Muscle of arm (tissue), 1 donor: ENCODE measurements at regions not wholly inside any gene's neighbourhood (a gene's known extent, or its start where the extent isn't known, plus 50 kb on each side); places are given as distances from the start of the nearest gene placed in this dataset.

Experiments
- DNase-seq: peaks from one replicate; pipeline ENCODE4 v3.0.0-alpha.2; 2013

DNA sequence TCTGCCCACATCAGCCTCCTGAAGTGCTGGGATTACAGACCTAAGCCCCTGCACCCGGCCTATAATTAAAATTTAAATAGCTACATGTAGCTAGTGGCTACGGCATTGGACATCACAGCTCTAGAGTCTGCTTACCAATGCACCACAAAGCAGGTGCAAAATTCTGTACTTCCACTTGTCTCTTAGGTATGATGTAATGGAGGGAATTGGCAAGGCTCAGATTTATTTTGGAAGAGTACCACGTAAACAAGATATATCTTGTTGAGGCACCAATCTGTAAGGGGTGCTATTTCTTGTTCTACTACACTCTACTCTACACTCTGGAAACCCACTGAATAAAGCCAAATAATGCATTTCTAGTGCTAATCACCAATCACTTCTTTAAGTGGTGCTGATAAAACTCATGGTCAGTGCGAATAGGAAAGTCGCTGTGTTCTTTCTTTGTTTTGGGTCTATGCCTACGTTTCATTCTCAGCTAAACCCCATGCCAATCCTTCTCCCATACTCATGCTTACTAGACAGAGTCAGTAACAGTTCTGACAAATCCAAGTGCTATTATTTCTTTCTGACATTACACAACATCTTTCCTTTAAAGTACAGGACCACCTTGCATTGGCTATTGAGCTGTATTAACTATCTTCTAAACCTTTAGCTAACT, 92.3 kb downstream of the GC start:
- DNase-seq: no peak

DNA sequence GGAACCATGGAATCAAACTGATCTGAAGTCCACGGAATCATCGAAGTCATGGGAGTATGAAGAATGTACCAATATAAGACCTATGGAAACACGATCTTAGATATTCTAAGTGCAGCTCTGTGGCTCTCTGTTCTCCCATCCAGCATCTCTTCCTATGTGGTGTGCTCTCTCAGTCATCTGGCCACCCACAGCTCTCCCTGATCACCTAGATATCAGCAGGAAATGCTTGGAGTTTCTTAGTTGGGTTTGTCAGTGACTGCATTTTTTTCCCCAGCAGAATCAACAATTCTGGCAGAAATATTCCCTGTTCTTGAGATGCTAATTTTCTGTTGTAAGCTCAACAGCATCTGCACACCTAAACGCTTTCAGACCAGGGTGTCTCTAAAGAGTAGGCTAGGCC, 94.1 kb downstream of the GC start:
- no peak for DNase-seq

DNA sequence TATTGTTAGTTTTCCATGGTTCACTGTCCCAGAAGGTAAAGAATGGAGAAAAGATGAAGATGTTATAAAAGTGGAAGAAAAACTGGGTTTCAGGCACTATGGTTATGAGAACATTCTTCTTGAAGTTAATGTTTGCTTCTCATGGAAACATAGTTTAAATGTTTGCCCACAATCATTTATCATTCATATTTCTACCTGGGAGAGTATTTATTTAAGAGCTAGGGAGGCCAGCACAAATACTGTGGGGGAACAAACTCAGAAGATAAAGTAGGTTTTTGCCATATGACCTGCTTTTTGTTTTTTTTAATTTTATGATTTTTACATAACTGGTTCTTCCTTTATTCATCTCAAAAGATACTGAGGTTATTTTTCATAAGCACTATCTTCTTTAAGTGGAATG, 96.8 kb downstream of the GC start:
- DNase-seq: no peak

- no peak for DNase-seq
These were observed 97.9 kb downstream of the GC start for GRCh38 chr4:71685975-71686374.

DNA sequence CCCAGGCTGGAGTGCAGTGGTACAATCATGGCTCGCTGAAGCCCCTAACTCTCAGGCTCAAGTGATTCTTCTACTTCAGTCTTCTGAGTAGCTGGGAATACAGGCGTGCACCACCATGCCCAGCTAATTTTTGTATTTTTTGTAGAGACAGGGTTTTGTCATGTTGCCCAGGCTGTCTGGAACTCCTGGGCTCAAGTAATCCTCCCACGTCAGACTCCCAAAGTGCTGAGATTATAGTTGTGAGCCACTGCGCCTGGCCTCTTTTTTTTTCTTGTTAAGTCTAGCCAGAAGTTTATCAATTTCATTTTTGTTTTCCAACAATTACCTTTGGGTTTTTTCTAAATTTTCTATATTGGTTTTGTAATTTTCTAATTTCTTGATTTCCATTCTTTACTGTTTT, 100.6 kb downstream of the GC start:
- DNase-seq: no peak

- DNase-seq: peak; percentile 2
These were observed 103.2 kb downstream of the GC start for GRCh38 chr4:71680706-71681105.

DNA sequence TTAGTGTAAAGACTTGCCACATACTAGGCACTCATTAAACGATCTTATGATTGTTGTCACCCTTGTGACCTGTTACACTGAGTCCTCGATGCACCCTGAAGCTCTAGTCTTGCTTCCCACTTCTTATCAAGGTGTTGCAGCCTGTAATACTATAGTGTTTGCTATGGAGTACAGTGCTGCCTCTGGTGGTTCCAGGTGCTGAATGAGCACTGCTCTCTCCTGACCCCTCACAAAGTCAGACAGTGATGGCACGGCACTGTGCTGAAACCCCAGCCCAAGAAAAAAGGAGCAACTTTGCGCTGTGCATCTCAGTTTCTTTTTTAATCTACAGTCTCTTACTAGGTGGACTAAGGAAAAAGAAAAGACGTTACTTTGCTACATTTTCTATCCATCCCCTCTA, 106.3 kb downstream of the GC start:
- DNase-seq: no peak

- no peak for DNase-seq
These were observed 114.6 kb downstream of the GC start for GRCh38 chr4:71669291-71669690.

GRCh38 chr4:71665358-71665757, 118.5 kb downstream of the GC start:
- no peak for DNase-seq

- no peak for DNase-seq
These were observed 119.5 kb downstream of the GC start for GRCh38 chr4:71664366-71664765.

DNA sequence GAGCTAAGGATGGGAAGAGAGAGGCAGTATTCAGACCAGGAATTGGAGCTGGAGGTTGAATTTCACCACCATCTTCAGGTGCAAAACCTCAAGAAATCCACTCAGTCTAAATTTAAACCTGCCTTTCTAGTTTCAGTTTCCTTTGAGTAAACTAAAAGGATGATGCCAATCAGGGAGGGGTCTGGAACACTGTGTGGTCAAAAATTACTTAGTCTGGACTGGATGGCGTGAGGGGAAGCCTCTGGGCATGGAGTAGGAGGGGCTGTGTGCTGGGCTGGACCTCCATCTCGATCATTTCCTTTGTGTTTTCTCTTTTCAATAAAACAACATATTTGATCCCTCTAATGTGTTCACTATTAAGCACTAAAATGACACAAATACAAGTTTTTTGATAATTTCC, 120.1 kb downstream of the GC start:
- no peak for DNase-seq

DNA sequence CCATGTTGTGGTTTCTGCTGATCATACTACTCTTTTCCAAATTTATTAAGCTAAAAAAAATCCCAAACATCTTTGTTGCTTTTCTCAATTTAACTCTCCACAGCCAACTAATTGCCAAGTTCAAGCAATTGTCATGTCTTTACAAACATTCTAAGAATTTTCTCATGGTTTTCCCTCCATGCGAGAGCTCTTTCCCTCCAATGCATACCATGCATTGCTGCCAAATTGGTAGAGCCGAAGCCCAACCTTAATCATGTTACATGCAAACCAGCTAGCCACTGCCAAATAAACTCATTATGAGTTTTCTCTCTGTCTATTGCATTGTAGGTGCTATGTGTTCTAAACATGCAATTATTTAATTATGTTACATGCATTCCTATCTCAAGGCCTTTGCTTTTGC, 123.9 kb downstream of the GC start:
- DNase-seq: no peak

DNA sequence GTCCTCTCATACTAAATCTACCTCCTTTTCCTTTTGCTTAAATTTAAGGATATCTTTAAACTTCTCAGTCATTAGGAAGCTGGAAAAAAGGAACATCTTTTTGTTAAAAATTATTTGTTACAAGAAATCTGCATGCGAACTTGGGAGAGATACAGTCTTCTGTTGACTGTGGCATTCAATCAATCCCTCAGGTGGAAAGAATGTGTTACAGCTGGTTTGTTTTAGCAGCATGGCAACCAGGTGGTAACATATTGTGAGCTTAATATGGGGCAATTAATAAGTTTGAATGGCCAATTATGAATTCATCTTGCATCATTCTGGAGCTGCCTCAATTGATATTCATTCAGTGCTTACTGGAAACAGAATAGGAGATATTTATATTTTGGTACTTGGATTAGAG, 135.0 kb downstream of the GC start:
- DNase-seq: no peak

- DNase-seq: no peak
These were observed 135.4 kb downstream of the GC start for GRCh38 chr4:71648448-71648847.

DNA sequence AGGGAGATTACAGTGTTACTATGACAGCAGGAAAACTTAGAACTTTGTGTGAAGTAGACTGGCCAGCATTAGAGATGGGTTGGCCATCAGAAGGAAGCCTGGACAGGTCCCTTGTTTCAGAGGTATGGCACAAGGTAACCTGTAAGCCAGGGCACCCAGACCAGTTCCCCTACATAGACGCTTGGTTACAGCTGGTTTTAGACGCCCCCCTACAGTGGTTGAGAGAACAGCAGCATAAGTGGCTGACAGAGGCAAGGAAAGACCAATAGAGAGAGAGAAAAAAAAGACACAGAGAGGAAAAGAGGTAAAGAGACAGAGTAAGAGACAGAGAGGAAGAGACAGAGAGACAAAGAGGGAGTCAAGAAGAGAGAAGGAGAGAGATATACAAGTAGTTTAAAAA, 144.5 kb downstream of the GC start:
- no peak for DNase-seq

DNA sequence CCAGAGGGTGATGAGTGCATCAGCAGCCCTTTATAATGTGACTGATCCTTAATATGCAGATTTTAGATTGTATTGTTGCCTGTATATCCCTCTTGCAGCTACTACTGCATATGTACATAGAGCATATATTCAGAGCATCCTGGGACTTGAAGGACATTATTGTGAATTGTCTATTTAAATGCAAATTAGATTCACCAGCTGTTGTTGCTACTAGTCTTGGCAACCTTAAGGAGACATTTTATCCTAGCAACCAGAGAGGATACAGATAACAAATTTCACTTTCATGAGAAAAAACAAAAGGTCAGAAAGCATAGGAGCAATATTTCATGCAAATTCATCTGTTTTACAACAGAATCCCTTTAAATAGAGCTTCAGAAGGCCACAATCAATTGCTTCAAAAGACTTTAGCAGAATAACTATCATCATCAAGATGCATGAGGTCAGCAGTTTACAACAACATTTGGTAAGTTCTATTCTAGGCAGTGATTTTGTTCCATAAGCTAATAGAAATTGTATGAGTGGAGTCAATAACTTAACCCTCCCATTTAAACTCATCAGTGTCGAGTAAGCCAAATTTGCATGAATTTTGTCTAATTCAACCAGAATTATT, 148.6 kb downstream of the GC start:
- no peak for DNase-seq

DNA sequence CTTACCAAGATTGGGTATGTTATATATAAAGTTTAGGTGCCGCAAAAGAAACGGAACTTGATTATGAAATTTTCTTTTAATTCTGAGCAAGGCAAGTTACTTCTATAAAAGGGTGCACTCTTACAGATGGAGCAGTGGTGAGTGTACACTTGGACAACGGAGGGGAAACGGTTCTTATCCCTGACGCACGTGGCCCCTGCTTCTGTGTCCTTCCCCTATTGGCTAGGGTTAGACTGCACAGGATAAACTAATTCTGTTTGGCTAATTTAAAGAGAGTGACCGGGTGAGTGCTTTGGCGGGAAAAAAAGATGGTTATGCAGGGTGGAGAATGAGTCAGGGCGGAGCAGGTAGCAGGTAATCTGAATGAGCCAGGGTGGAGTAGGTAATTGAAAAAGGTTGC, 149.5 kb downstream of the GC start:
- DNase-seq: no peak

DNA sequence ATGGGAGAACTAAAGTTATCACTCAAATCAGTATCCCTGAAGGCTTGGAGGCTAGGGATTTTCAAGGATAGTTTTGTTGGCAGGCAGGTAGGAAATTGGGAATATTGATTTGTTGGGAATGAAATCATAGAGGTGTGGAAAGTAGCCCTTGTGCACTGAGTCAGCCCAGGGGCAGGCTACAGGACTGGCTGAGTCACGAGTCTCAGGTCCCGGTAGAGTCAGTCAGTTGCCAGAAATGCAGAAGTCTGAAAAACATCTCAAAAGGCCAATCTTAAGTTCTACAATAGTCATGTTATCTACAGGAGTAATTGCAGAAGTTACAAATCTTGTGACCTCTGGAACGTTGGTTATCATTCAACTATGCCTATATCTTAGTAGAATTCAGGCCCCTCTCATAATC, 153.1 kb downstream of the GC start:
- DNase-seq: no peak

GRCh38 chr4:71625005-71625404, 158.9 kb downstream of the GC start:
- no peak for DNase-seq
